SIG-M5 treated with dmso at 0.1 percent for 504 hours (cell line): ENCODE measurements at regions not wholly inside any gene's neighbourhood (a gene's known extent, or its start where the extent isn't known, plus 50 kb on each side); places are given as distances from the start of the nearest gene placed in this dataset.
"Not testable (repeated sequence)": the region's sequence is repeated elsewhere in the genome, so short reads cannot be mapped to it uniquely, and the experiment has no call there.

Source experiments
- DNase-seq: peaks from one replicate; lab custom pipeline; 2025; ENCODE audit not compliant: unreplicated experiment; lab: John Stamatoyannopoulos, UW

GRCh38 chr7:63096141-63096540, 902.5 kb upstream of the ZNF722 start:
- no peak for DNase-seq

DNA sequence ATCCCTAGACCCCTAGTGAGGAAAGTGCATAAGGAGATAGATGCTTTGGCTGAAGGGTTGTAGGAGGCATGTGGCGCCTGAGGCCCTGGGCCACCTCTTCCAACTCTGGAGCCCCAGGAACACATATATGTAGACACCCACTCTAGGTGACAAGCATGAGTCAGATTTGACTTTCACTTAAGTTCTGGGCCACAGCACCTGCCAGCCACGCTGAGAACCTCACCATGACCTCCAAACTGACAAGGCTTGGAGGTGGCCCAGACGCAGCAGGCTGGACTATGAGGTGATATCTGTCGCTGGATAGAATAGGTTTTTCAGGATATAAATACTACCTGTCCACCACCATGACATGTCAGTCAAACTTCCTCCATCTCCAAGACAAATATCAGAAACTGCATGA, 894.0 kb upstream of the ZNF722 start:
- no peak for DNase-seq

- no peak for DNase-seq
Measured at GRCh38 chr7:63105978-63106377, 892.7 kb upstream of the ZNF722 start.

DNA sequence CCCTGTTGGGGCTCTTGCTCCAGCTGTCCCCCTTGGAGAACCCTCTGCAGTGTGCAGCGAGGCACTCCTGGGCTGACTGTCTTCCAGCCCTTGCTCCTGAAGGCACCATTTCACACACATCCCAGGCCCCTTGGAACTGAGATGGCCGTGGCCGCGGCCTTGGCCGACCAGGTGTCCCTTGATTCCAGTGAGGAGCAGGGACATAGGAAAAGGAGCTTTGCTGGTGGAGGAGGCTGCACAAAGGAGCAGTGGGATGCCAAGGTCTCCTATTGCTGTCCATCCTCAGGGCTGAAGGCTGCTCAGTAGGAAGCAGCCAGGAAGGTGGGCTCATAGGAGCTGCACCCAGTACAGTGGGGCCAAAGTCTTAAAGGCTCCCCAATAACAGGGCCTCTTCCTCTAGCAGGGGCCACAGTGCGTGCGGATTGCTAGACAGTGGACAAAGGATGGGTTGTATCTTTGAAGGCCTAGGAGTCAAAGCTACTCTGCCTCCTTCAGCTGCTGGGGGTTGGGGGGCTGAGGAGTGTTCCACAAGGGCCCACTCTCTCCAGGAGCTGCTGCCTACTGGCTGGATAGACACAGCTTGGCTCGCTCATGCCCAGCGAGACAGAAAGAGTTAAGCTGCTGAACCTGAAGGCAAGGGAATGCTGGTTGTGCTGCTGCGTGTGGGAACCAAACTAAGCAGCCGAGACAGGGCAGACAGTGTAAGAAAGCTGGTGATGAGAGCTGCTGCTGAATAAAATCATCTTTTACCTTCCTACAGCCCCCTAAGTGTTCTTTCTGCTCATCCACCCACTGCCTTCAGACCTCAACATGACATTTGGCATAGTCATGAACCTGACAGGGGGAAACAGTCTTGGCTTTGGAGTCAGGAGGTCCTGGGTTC, 891.9 kb upstream of the ZNF722 start:
- no peak for DNase-seq

- DNase-seq, result not testable (repeated sequence)
Measured at GRCh38 chr7:63111511-63111910, 887.1 kb upstream of the ZNF722 start.

- DNase-seq, result no peak
Measured at GRCh38 chr7:63112764-63113712, 885.6 kb upstream of the ZNF722 start.

GRCh38 chr7:63113713-63114285, 884.9 kb upstream of the ZNF722 start:
- DNase-seq, result no peak

GRCh38 chr7:63114371-63114985, 884.2 kb upstream of the ZNF722 start:
- no peak for DNase-seq
